ENCODE measurements at regions not wholly inside any gene's neighbourhood (a gene's known extent, or its start where the extent isn't known, plus 50 kb on each side); places are given as distances from the start of the nearest gene placed in this dataset.

- Histone ChIP-seq H3K4me1 (ENCODE audit: control insufficient read depth, insufficient read depth, low read length) (no peaks in the 10 kb centered on the region), H3K36me3 (ENCODE audit: control insufficient read depth, insufficient read depth, low read length) (no peaks in the 10 kb centered on the region), H3K27me3 (ENCODE audit: control insufficient read depth, insufficient read depth, low read length) (no peaks in the 10 kb centered on the region), H3K9me3 (ENCODE audit: control insufficient read depth, insufficient read depth, low read length) (no peaks in the 10 kb centered on the region), H3K9ac (ENCODE audit: low read depth, low read length) (no peak overlapping the region), H3K4me3 (ENCODE audit: low read depth, low read length) (no peak overlapping the region)
Observed at GRCh38 chr4:11743236-11743635, 314.5 kb upstream of the HS3ST1 start.

- Histone ChIP-seq H3K9ac (ENCODE audit: low read depth, low read length) (no peak overlapping the region), H3K27me3 (ENCODE audit: control insufficient read depth, insufficient read depth, low read length) (no peaks in the 10 kb centered on the region), H3K36me3 (ENCODE audit: control insufficient read depth, insufficient read depth, low read length) (no peaks in the 10 kb centered on the region), H3K4me3 (ENCODE audit: low read depth, low read length) (no peak overlapping the region), H3K4me1 (ENCODE audit: control insufficient read depth, insufficient read depth, low read length) (no peaks in the 10 kb centered on the region), H3K9me3 (ENCODE audit: control insufficient read depth, insufficient read depth, low read length) (no peaks in the 10 kb centered on the region)
Observed at GRCh38 chr4:11741190-11741652, 312.5 kb upstream of the HS3ST1 start.

DNA sequence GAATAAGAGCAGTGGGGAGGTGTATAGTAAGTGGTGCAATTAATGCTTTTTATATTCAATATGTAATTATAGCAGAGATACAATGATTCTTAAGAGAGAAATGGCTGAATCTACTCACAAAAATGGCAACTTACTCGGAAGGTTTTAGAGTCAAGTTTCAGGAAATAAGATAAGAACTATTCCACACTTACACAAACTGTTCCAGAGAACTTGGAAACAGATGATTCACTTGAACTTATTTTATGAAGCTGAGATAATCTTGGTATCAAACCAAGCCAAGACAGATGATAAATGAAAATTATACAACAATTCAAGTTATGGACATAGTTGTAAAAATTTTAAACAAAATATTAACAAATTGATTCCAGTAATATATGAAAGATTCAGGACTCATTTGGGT is 311.3 kb upstream of the HS3ST1 start:
- no peaks in the 10 kb centered on the region for H3K4me1 ChIP-seq (ENCODE audit: control insufficient read depth, insufficient read depth, low read length)
- H3K4me3 ChIP-seq (ENCODE audit: low read depth, low read length): no peak overlapping the region
- H3K27me3 ChIP-seq (ENCODE audit: control insufficient read depth, insufficient read depth, low read length): no peaks in the 10 kb centered on the region
- H3K9ac ChIP-seq (ENCODE audit: low read depth, low read length): no peak overlapping the region
- H3K36me3 ChIP-seq (ENCODE audit: control insufficient read depth, insufficient read depth, low read length): no peaks in the 10 kb centered on the region
- no peaks in the 10 kb centered on the region for H3K9me3 ChIP-seq (ENCODE audit: control insufficient read depth, insufficient read depth, low read length)

- H3K4me1 ChIP-seq (ENCODE audit: control insufficient read depth, insufficient read depth, low read length): no peaks in the 10 kb centered on the region
- no peaks in the 10 kb centered on the region for H3K36me3 ChIP-seq (ENCODE audit: control insufficient read depth, insufficient read depth, low read length)
- no peaks in the 10 kb centered on the region for H3K27me3 ChIP-seq (ENCODE audit: control insufficient read depth, insufficient read depth, low read length)
- H3K9me3 ChIP-seq (ENCODE audit: control insufficient read depth, insufficient read depth, low read length): no peaks in the 10 kb centered on the region
- H3K9ac ChIP-seq (ENCODE audit: low read depth, low read length): no peak overlapping the region
- H3K4me3 ChIP-seq (ENCODE audit: low read depth, low read length): no peak overlapping the region
Observed at GRCh38 chr4:11736978-11737377, 308.3 kb upstream of the HS3ST1 start.

DNA sequence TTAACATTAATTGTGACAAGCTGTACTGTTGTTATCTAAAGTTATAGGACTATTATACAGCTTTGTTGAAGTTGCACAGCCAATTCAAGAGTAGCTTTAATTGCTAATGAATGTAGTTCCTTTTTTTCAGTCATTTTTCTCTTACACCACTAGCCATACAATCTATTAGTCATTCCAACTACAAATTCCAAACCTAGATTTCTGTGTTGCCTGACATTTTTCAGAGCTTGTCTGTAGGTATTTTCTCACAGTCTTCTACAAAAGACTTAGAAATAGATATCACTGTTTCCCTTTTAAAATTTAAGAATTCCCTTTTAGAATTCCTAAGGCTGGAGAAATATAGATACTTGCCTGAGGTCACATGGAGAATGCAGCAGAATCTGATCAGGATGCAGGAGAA is 307.0 kb upstream of the HS3ST1 start:
- Histone ChIP-seq H3K4me3 (ENCODE audit: low read depth, low read length) (no peak overlapping the region), H3K36me3 (ENCODE audit: control insufficient read depth, insufficient read depth, low read length) (no peaks in the 10 kb centered on the region), H3K9me3 (ENCODE audit: control insufficient read depth, insufficient read depth, low read length) (no peaks in the 10 kb centered on the region), H3K9ac (ENCODE audit: low read depth, low read length) (no peak overlapping the region), H3K27me3 (ENCODE audit: control insufficient read depth, insufficient read depth, low read length) (no peaks in the 10 kb centered on the region), H3K4me1 (ENCODE audit: control insufficient read depth, insufficient read depth, low read length) (no peaks in the 10 kb centered on the region)

DNA sequence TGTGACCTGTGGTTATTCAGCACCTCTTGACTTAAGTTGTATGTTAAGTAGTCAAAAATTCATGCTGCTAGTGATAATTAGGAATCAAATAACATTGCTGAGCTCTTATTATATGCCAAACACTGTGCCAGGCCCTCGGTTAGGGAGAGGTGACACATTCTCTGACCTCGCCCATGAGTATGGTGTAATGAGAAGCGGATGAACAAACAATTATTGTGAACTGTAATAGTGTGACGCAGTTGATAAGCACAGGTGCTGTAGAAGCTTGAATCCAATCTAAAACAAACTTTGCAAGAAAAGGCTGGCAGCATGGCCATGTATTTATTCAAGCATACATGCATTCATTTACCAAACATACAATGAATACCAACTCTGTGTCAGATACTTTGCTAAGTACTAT is 303.5 kb upstream of the HS3ST1 start:
- H3K27me3 ChIP-seq (ENCODE audit: control insufficient read depth, insufficient read depth, low read length): no peaks in the 10 kb centered on the region
- H3K36me3 ChIP-seq (ENCODE audit: control insufficient read depth, insufficient read depth, low read length): no peaks in the 10 kb centered on the region
- H3K4me1 ChIP-seq (ENCODE audit: control insufficient read depth, insufficient read depth, low read length): no peaks in the 10 kb centered on the region
- no peaks in the 10 kb centered on the region for H3K9me3 ChIP-seq (ENCODE audit: control insufficient read depth, insufficient read depth, low read length)
- H3K9ac ChIP-seq (ENCODE audit: low read depth, low read length): no peak overlapping the region
- H3K4me3 ChIP-seq (ENCODE audit: low read depth, low read length): no peak overlapping the region

GRCh38 chr4:11730545-11730944 is 301.9 kb upstream of the HS3ST1 start:
- Histone ChIP-seq H3K4me1 (ENCODE audit: control insufficient read depth, insufficient read depth, low read length) (no peaks in the 10 kb centered on the region), H3K4me3 (ENCODE audit: low read depth, low read length) (no peak overlapping the region), H3K36me3 (ENCODE audit: control insufficient read depth, insufficient read depth, low read length) (no peaks in the 10 kb centered on the region), H3K9ac (ENCODE audit: low read depth, low read length) (no peak overlapping the region), H3K27me3 (ENCODE audit: control insufficient read depth, insufficient read depth, low read length) (no peaks in the 10 kb centered on the region), H3K9me3 (ENCODE audit: control insufficient read depth, insufficient read depth, low read length) (no peaks in the 10 kb centered on the region)

DNA sequence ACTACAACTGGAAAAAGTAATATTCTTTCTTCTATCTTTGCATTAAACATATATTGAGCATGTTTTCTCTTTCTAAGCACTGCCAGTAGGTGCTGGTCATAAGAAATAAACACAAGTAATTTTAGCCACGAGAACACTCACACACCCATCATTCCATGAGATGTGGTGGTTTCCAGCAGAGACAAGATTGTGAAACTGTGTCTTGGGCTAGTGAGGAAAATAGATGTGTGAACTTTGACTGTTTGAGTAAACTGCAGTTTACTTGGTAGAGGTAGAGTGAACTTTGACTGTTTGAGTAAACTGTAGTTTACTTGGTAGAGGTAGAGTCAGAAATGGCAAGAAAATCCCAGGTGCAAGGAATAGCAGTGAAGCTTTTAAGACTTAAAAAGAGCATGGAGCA is 300.9 kb upstream of the HS3ST1 start:
- Histone ChIP-seq H3K4me3 (ENCODE audit: low read depth, low read length) (no peak overlapping the region), H3K4me1 (ENCODE audit: control insufficient read depth, insufficient read depth, low read length) (no peaks in the 10 kb centered on the region), H3K27me3 (ENCODE audit: control insufficient read depth, insufficient read depth, low read length) (no peaks in the 10 kb centered on the region), H3K9ac (ENCODE audit: low read depth, low read length) (no peak overlapping the region), H3K36me3 (ENCODE audit: control insufficient read depth, insufficient read depth, low read length) (no peaks in the 10 kb centered on the region), H3K9me3 (ENCODE audit: control insufficient read depth, insufficient read depth, low read length) (no peaks in the 10 kb centered on the region)

GRCh38 chr4:11727903-11728564 is 299.3 kb upstream of the HS3ST1 start:
- Histone ChIP-seq H3K4me3 (ENCODE audit: low read depth, low read length) (no peak overlapping the region), H3K9ac (ENCODE audit: low read depth, low read length) (no peak overlapping the region), H3K27me3 (ENCODE audit: control insufficient read depth, insufficient read depth, low read length) (no peaks in the 10 kb centered on the region), H3K4me1 (ENCODE audit: control insufficient read depth, insufficient read depth, low read length) (no peaks in the 10 kb centered on the region), H3K9me3 (ENCODE audit: control insufficient read depth, insufficient read depth, low read length) (no peaks in the 10 kb centered on the region), H3K36me3 (ENCODE audit: control insufficient read depth, insufficient read depth, low read length) (no peaks in the 10 kb centered on the region)

GRCh38 chr4:11724731-11725130 is 296.0 kb upstream of the HS3ST1 start:
- H3K36me3 ChIP-seq (ENCODE audit: control insufficient read depth, insufficient read depth, low read length): no peaks in the 10 kb centered on the region
- H3K9ac ChIP-seq (ENCODE audit: low read depth, low read length): no peak overlapping the region
- no peak overlapping the region for H3K4me3 ChIP-seq (ENCODE audit: low read depth, low read length)
- H3K4me1 ChIP-seq (ENCODE audit: control insufficient read depth, insufficient read depth, low read length): no peaks in the 10 kb centered on the region
- no peaks in the 10 kb centered on the region for H3K27me3 ChIP-seq (ENCODE audit: control insufficient read depth, insufficient read depth, low read length)
- H3K9me3 ChIP-seq (ENCODE audit: control insufficient read depth, insufficient read depth, low read length): no peaks in the 10 kb centered on the region

DNA sequence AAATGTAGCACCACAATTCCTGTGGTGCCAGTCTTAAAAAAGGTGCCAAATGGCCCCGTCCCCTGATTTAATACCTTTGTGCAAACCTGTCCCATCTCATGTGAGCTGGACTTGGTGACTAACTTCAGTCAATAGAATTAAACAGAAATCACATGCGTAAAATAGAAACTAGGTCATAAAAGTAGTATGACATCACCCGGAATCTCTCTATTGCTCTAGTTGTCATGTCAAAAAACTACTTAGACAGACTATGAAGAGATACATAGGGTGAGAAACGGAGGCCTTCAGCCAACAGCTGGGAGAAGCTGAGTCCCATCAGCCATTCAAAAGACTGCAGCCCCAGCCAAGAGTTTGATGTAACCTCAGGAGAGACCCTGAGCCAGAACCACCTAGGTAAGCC is 293.5 kb upstream of the HS3ST1 start:
- Histone ChIP-seq H3K36me3 (ENCODE audit: control insufficient read depth, insufficient read depth, low read length) (no peaks in the 10 kb centered on the region), H3K4me1 (ENCODE audit: control insufficient read depth, insufficient read depth, low read length) (no peaks in the 10 kb centered on the region), H3K9ac (ENCODE audit: low read depth, low read length) (no peak overlapping the region), H3K9me3 (ENCODE audit: control insufficient read depth, insufficient read depth, low read length) (no peaks in the 10 kb centered on the region), H3K4me3 (ENCODE audit: low read depth, low read length) (no peak overlapping the region), H3K27me3 (ENCODE audit: control insufficient read depth, insufficient read depth, low read length) (no peaks in the 10 kb centered on the region)

GRCh38 chr4:11720292-11720691 is 291.6 kb upstream of the HS3ST1 start:
- Histone ChIP-seq H3K36me3 (ENCODE audit: control insufficient read depth, insufficient read depth, low read length) (no peaks in the 10 kb centered on the region), H3K9me3 (ENCODE audit: control insufficient read depth, insufficient read depth, low read length) (no peaks in the 10 kb centered on the region), H3K4me3 (ENCODE audit: low read depth, low read length) (no peak overlapping the region), H3K27me3 (ENCODE audit: control insufficient read depth, insufficient read depth, low read length) (no peaks in the 10 kb centered on the region), H3K9ac (ENCODE audit: low read depth, low read length) (no peak overlapping the region), H3K4me1 (ENCODE audit: control insufficient read depth, insufficient read depth, low read length) (no peaks in the 10 kb centered on the region)

Measured in iPS-15b (cell line).